ENCODE measurements at regions not wholly inside any gene's neighbourhood (a gene's known extent, or its start where the extent isn't known, plus 50 kb on each side); places are given as distances from the start of the nearest gene placed in this dataset.

- no peak for TF ChIP-seq SPI1 (IDR thresholded peaks at IDR 0.05; ENCODE audit: low read depth, low read length)
- TF ChIP-seq POLR2A (IDR thresholded peaks at IDR 0.05; ENCODE audit: low read depth, low read length): no peak
Measured at GRCh38 chr5:82447913-82448312, 169.8 kb upstream of the RPS23 start.
